ENCODE measurements at regions not wholly inside any gene's neighbourhood (a gene's known extent, or its start where the extent isn't known, plus 50 kb on each side); places are given as distances from the start of the nearest gene placed in this dataset.

DNA sequence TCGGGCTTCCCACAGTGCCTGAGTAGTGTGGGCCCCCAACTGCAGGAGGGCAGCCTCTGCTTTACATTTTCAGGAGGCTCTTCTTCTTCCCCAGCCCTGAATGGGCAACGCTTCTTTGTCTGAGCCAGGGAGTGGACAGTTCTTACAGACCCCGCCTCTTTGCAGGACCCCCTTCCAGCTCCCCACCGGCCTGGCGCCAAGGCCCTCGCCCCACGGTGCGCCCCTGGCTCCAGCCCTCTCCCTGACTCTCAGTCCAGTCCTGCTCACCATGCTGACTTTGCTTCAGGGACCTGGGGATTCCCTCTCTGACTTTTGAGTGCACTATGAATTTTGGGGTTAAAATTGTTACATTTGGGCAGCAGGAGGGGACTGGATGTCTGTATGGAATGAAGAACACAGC lies 123.8 kb downstream of the HSD17B3 start:
- no peak for TF ChIP-seq EZH2 (IDR thresholded peaks at IDR 0.05; ENCODE audit: low read length)
- no peak for TF ChIP-seq CTCF (optimal IDR thresholded peaks at IDR 0.05 in 1 of 3, IDR thresholded peaks at IDR 0.05 in 1 of 3, conservative IDR thresholded peaks at IDR 0.05 in 1 of 3; ENCODE audit: extremely low read depth in 1 of 3, insufficient read depth in 2 of 3, low read length in 3 of 3)

All from keratinocyte (primary cell).